Ovary (tissue), 7 donors: ENCODE measurements at regions not wholly inside any gene's neighbourhood (a gene's known extent, or its start where the extent isn't known, plus 50 kb on each side); places are given as distances from the start of the nearest gene placed in this dataset.

ENCODE experiments used
- DNase-seq, 5 donors: peaks; one replicate each; pipeline ENCODE4 v3.0.0-alpha.2; 2019 to 2020
- H3K27ac ChIP-seq, 2 donors: fragments of 200-600 bp; one replicate each; pipeline versions ENCODE4 v1.5.1 to v1.8.0; 2019 to 2022
- H3K27me3 ChIP-seq: fragments of 200-600 bp; one replicate; pipeline ENCODE4 v1.8.0; 2022
- H3K36me3 ChIP-seq: fragments of 200-600 bp; sonication (generic); one replicate; pipeline ENCODE4 v1.5.1; 2019
- H3K4me1 ChIP-seq: one replicate; pipeline ENCODE4 v1.8.1; 2013; ENCODE audit warnings: mild to moderate bottlenecking, moderate library complexity; ENCODE audit not compliant: insufficient read depth
- H3K4me3 ChIP-seq: fragments of 200-600 bp; sonication (generic); one replicate; pipeline ENCODE4 v1.5.1; 2017
- H3K9me3 ChIP-seq, 2 donors: fragments of 200-600 bp in 1 of 2; sonication (generic) in 1 of 2; one replicate each; pipeline versions ENCODE4 v1.5.1 to v1.8.1; 2013 to 2019; ENCODE audit warnings: mild to moderate bottlenecking in 1 of 2, moderate library complexity in 1 of 2
- CTCF ChIP-seq, 3 donors: fragments of 450-650 bp in 2 of 3; fragments of 200-600 bp in 1 of 3; IDR thresholded peaks; one replicate each; pipeline versions ENCODE4 v1.5.1 to v1.8.0; 2016 to 2022; ENCODE audit warnings: antibody characterized with exemption in 3 of 3, mild to moderate bottlenecking in 1 of 3
- EP300 ChIP-seq: sonication (generic); formaldehyde crosslinking; IDR thresholded peaks from one replicate; pipeline ENCODE4 v1.6.1; 2017; ENCODE audit warnings: antibody characterized with exemption
- POLR2A ChIP-seq: fragments of 450-650 bp; IDR thresholded peaks from one replicate; pipeline ENCODE4 v1.6.1; 2017; ENCODE audit warnings: antibody characterized with exemption, mild to moderate bottlenecking, moderate library complexity
- WGBS, 3 donors: extraction: QIAGEN DNeasy Blood & Tissue Kit in 1 of 3; methylation state at CpG; one replicate each; pipeline versions ENCODE4 v1.1.5 to v1.1.7; 2013 to 2017; 5-methylcytosine and 5-hydroxymethylcytosine counted together
- intact Hi-C, 4 donors: fragments of 100-400 bp; cut with DNase I; formaldehyde crosslinking; loops; one replicate each; pipeline versions ENCODE4 v1.11.0 to v1.15.1; 2022 to 2023
- donor health status: DM: no; HTN: no; CAD: no; lungs with moderate emphysema.
- donor health status: DM: no; HTN: no; CAD: no.
- donor health status: Bipolar disorder and iron deficiency.
- donor health status: DM: no; HTN: no; CAD: no.
- donor health status: DM: yes; HTN: yes; CAD: no.

GRCh38 chr5:164203581-164204225 lies 698.3 kb downstream of the MAT2B start:
- no peak overlapping the region for H3K27ac ChIP-seq
- 84 to 88% (median 85%) methylated on average over 4 of the region's 4 CpGs for whole genome bisulfite sequencing, 3 donors

GRCh38 chr5:164204338-164204946 lies 699.0 kb downstream of the MAT2B start:
- Histone ChIP-seq H3K4me3 (no peak overlapping the region), H3K36me3 (no peaks in the 10 kb centered on the region), H3K9me3 (no peaks in the 10 kb centered on the region), H3K27me3 (no peaks in the 10 kb centered on the region), H3K27ac (no peak overlapping the region), H3K4me1 (peaks cover 2% of the 10 kb centered on the region)
- intact Hi-C loops, result no loop called here
- no peak for TF ChIP-seq EP300
- TF ChIP-seq POLR2A, result no peak
- no peak for TF ChIP-seq CTCF (IDR thresholded peaks at IDR 0.05)
- no peak for DNase-seq
- WGBS, 3 donors, result 73 to 75% (median 74%) methylated on average over 4 of the region's 4 CpGs

More at GRCh38 chr5:164203581-164204225, 698.3 kb downstream of the MAT2B start:
- intact Hi-C loops, result no loop called here
- Histone ChIP-seq H3K4me1 (peaks cover 2% of the 10 kb centered on the region), H3K36me3 (no peaks in the 10 kb centered on the region), H3K27me3 (no peaks in the 10 kb centered on the region), H3K9me3 (no peaks in the 10 kb centered on the region), H3K4me3 (no peak overlapping the region)
- no peak for DNase-seq
- no peak for TF ChIP-seq POLR2A
- no peak for TF ChIP-seq CTCF (IDR thresholded peaks at IDR 0.05)
- no peak for TF ChIP-seq EP300

- Histone ChIP-seq H3K4me3 (no peak overlapping the region), H3K27me3 (no peaks in the 10 kb centered on the region), H3K36me3 (no peaks in the 10 kb centered on the region), H3K4me1 (peaks cover 2% of the 10 kb centered on the region), H3K9me3 (no peaks in the 10 kb centered on the region), H3K27ac (no peak overlapping the region)
- TF ChIP-seq CTCF (IDR thresholded peaks at IDR 0.05), result no peak
- no peak for TF ChIP-seq POLR2A
- TF ChIP-seq EP300, result no peak
- intact Hi-C loops, result no loop called here
- DNase-seq, result no peak
- WGBS, 3 donors, result 86 to 91% (median 89%) methylated on average over 2 of the region's 2 CpGs
These were observed 700.8 kb downstream of the MAT2B start for GRCh38 chr5:164206196-164206595.

GRCh38 chr5:164207646-164208045 lies 702.2 kb downstream of the MAT2B start:
- H3K27me3 ChIP-seq, result no peaks in the 10 kb centered on the region
- no peak overlapping the region for H3K4me3 ChIP-seq
- no peaks in the 10 kb centered on the region for H3K36me3 ChIP-seq
- no peak for DNase-seq
- no peak for TF ChIP-seq POLR2A
- H3K4me1 ChIP-seq, result no peaks in the 10 kb centered on the region
- H3K9me3 ChIP-seq, result no peaks in the 10 kb centered on the region
- H3K27ac ChIP-seq, result no peak overlapping the region
- intact Hi-C loops, result no loop called here
- WGBS, 3 donors, result 87 to 89% (median 88%) methylated on average over 3 of the region's 3 CpGs

GRCh38 chr5:164210491-164210890 lies 705.1 kb downstream of the MAT2B start:
- H3K4me3 ChIP-seq, result no peak overlapping the region
- H3K9me3 ChIP-seq, result no peaks in the 10 kb centered on the region
- DNase-seq, result no peak
- TF ChIP-seq CTCF (IDR thresholded peaks at IDR 0.05) (no peak), EP300 (no peak), POLR2A (no peak)
- no peak overlapping the region for H3K27ac ChIP-seq
- 22 to 24% (median 22%) methylated on average over 3 of the region's 3 CpGs for WGBS, 3 donors
- no peaks in the 10 kb centered on the region for H3K4me1 ChIP-seq
- H3K27me3 ChIP-seq, result no peaks in the 10 kb centered on the region
- H3K36me3 ChIP-seq, result no peaks in the 10 kb centered on the region
- intact Hi-C loops, result no loop called here
